ENCODE measurements at regions not wholly inside any gene's neighbourhood (a gene's known extent, or its start where the extent isn't known, plus 50 kb on each side); places are given as distances from the start of the nearest gene placed in this dataset.

DNA sequence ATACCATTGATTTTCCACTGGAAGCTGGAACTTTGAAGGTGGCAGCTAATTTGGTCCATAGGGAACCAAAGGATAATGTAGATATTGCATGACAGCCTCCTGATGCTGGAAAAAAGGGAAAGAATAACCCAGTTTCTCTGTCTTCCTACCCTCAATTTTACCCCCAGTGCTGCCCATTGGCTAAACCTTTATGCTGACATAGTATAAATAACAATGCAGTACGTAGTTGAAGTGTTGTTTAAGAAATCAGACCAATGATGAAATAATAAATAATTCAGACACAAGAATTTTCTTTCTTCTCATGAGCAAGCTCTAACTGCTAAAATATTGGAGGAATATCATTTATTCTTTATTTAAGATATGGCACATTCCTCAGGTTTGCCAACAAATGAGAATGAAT is 843.4 kb downstream of the EPHA3 start:
- TF ChIP-seq, protein P1, sequence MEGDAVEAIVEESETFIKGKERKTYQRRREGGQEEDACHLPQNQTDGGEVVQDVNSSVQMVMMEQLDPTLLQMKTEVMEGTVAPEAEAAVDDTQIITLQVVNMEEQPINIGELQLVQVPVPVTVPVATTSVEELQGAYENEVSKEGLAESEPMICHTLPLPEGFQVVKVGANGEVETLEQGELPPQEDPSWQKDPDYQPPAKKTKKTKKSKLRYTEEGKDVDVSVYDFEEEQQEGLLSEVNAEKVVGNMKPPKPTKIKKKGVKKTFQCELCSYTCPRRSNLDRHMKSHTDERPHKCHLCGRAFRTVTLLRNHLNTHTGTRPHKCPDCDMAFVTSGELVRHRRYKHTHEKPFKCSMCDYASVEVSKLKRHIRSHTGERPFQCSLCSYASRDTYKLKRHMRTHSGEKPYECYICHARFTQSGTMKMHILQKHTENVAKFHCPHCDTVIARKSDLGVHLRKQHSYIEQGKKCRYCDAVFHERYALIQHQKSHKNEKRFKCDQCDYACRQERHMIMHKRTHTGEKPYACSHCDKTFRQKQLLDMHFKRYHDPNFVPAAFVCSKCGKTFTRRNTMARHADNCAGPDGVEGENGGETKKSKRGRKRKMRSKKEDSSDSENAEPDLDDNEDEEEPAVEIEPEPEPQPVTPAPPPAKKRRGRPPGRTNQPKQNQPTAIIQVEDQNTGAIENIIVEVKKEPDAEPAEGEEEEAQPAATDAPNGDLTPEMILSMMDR (IDR thresholded peaks at IDR 0.05) = no peak
- TF ChIP-seq POLR2A (IDR thresholded peaks at IDR 0.05) = no peak

Measured in Peyer's patch (tissue), 4 donors.